Adrenal gland (tissue), 9 donors: ENCODE measurements at regions not wholly inside any gene's neighbourhood (a gene's known extent, or its start where the extent isn't known, plus 50 kb on each side); places are given as distances from the start of the nearest gene placed in this dataset.

Source experiments
- DNase-seq, 7 donors: peaks; one replicate each; pipeline ENCODE4 v3.0.0-alpha.2; 2019 to 2020
- H3K27ac ChIP-seq, 5 donors: fragments of 200-600 bp; sonication (generic) in 4 of 5; 1 replicate in 3 of 5; 2 replicates in 2 of 5; pipeline versions ENCODE4 v1.5.1 to v1.8.0; 2016 to 2020; ENCODE audit warnings: mild to moderate bottlenecking in 1 of 5
- H3K27me3 ChIP-seq: fragments of 200-600 bp; 2 replicates; pipeline ENCODE4 v1.8.0; 2021
- H3K36me3 ChIP-seq, 2 donors: fragments of 200-600 bp; replicated peaks in 1 of 2; 1 replicate in 1 of 2; 2 replicates in 1 of 2; pipeline versions ENCODE4 v1.5.1 to v1.8.0; 2018 to 2022
- H3K4me1 ChIP-seq, 2 donors: fragments of 200-600 bp; replicated peaks in 1 of 2; 1 replicate in 1 of 2; 2 replicates in 1 of 2; pipeline versions ENCODE4 v1.5.1 to v1.8.0; 2018 to 2021
- H3K4me3 ChIP-seq, 4 donors: fragments of 200-600 bp; sonication (generic) in 3 of 4; one replicate each; pipeline ENCODE4 v1.5.1; 2016 to 2018
- H3K9me3 ChIP-seq, 3 donors: fragments of 200-600 bp; sonication (generic) in 1 of 3; replicated peaks in 1 of 3; 1 replicate in 2 of 3; 2 replicates in 1 of 3; pipeline versions ENCODE4 v1.5.1 to v1.8.0; 2016 to 2021
- POLR2A ChIP-seq, 2 donors: fragments of 450-650 bp; IDR thresholded peaks; one replicate each; pipeline ENCODE4 v1.6.1; 2017; ENCODE audit warnings: antibody characterized with exemption in 2 of 2, mild to moderate bottlenecking in 2 of 2, moderate library complexity in 1 of 2
- WGBS, 4 donors: extraction: QIAGEN DNeasy Blood & Tissue Kit in 2 of 4; methylation state at CpG; one replicate each; pipeline versions ENCODE4 v1.1.5 to v1.1.7; 2013 to 2017; 5-methylcytosine and 5-hydroxymethylcytosine counted together
- intact Hi-C, 2 donors: fragments of 100-400 bp; cut with DNase I; formaldehyde crosslinking; loops; one replicate each; pipeline versions ENCODE4 v1.14.1 to v1.15.0; 2022 to 2023
- TF ChIP-seq, protein P1 (sequence below), 6 experiments: fragments of 450-650 bp in 4 of 6; fragments of 200-600 bp in 2 of 6; sonication (generic) in 1 of 6; IDR thresholded peaks; 1 replicate in 5 of 6; 2 replicates in 1 of 6; pipeline versions ENCODE4 v1.5.1 to v1.8.0; 2016 to 2021; ENCODE audit warnings: antibody characterized with exemption in 6 of 6, mild to moderate bottlenecking in 2 of 6, moderate library complexity in 1 of 6
- donor health status: healthy with polysubstance abuse.
- donor health status: Bipolar disorder and iron deficiency.
- donor health status: DM: yes; HTN: yes; CAD: no.
- donor health status: DM: no; HTN: no; CAD: no.
- donor health status: DM: no; HTN: no; CAD: no.

DNA sequence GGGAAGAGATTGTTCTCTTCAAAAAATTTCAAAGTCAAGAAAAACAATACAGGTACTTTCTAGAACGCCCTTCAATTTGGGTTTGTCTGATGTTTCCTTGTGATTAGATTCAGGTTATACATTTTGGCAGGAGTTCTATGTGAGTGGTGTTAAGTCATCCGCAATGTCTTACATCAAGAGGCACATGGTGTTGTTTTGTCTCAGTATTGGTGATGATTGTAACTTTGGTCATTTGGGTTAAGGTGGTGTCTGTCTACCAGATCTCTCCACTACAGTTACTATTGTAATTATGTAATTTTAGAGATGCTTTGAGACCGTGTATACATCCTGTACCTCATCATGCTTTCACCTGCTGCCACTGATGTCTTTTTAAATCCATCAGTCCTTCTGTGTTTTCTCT is 60.3 kb downstream of the TET3 start:
- TF ChIP-seq, protein P1, sequence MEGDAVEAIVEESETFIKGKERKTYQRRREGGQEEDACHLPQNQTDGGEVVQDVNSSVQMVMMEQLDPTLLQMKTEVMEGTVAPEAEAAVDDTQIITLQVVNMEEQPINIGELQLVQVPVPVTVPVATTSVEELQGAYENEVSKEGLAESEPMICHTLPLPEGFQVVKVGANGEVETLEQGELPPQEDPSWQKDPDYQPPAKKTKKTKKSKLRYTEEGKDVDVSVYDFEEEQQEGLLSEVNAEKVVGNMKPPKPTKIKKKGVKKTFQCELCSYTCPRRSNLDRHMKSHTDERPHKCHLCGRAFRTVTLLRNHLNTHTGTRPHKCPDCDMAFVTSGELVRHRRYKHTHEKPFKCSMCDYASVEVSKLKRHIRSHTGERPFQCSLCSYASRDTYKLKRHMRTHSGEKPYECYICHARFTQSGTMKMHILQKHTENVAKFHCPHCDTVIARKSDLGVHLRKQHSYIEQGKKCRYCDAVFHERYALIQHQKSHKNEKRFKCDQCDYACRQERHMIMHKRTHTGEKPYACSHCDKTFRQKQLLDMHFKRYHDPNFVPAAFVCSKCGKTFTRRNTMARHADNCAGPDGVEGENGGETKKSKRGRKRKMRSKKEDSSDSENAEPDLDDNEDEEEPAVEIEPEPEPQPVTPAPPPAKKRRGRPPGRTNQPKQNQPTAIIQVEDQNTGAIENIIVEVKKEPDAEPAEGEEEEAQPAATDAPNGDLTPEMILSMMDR (IDR thresholded peaks at IDR 0.05), result no peak
- no peak for TF ChIP-seq POLR2A (IDR thresholded peaks at IDR 0.05)
- H3K27me3 ChIP-seq, result no peaks in the 10 kb centered on the region
- H3K27ac ChIP-seq, result no peak overlapping the region
- intact Hi-C loops, result no loop called here
- 92 to 97% (median 94%) methylated on average over 3 of the region's 3 CpGs for WGBS, 4 donors
- peaks cover 0 to 15% of the 10 kb centered on the region in 2 donors for H3K36me3 ChIP-seq
- no peak for DNase-seq
- H3K4me1 ChIP-seq, result no peaks in the 10 kb centered on the region
- H3K4me3 ChIP-seq, result no peak overlapping the region
- no peaks in the 10 kb centered on the region for H3K9me3 ChIP-seq

DNA sequence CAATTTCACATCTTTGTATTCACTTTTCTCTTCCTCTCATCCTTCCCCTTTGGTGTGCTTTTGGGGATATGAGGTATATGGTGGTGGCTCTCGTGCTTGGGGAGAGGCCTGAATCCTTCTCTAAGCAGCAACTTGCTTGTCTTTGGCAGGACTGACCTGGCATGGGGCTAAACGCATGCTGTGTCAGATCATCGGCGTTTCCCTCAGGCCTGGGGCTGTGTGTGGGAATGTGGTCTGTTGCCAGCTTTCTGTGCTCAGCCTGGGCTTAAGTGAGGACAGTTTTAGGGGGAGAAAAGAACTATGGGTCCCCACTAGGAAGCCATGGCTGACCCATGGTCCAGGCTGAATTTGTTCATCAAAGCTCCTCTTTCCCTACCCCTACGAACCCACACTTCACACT is 60.7 kb downstream of the TET3 start:
- intact Hi-C loops, result no loop called here
- no peak overlapping the region for H3K27ac ChIP-seq
- DNase-seq, result no peak
- H3K36me3 ChIP-seq, result peaks cover 0 to 15% of the 10 kb centered on the region in 2 donors
- H3K9me3 ChIP-seq, result no peaks in the 10 kb centered on the region
- H3K27me3 ChIP-seq, result no peaks in the 10 kb centered on the region
- WGBS, 4 donors, result 73 to 89% (median 84%) methylated on average over 5 of the region's 5 CpGs
- no peaks in the 10 kb centered on the region for H3K4me1 ChIP-seq
- no peak for TF ChIP-seq POLR2A (IDR thresholded peaks at IDR 0.05)
- TF ChIP-seq, protein P1 (IDR thresholded peaks at IDR 0.05), result no peak
- no peak overlapping the region for H3K4me3 ChIP-seq

DNA sequence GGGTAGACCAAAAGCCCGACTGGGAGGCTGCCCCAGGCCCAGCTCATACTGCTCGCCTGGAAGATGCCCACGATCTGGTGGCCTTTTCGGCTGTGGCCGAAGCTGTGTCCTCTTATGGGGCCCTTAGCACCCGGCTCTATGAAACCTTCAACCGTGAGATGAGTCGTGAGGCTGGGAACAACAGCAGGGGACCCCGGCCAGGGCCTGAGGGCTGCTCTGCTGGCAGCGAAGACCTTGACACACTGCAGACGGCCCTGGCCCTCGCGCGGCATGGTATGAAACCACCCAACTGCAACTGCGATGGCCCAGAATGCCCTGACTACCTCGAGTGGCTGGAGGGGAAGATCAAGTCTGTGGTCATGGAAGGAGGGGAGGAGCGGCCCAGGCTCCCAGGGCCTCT is 61.7 kb downstream of the TET3 start:
- no peak for DNase-seq
- no peak overlapping the region for H3K27ac ChIP-seq
- H3K36me3 ChIP-seq, result peaks cover 0 to 15% of the 10 kb centered on the region in 2 donors
- H3K27me3 ChIP-seq, result no peaks in the 10 kb centered on the region
- no peaks in the 10 kb centered on the region for H3K9me3 ChIP-seq
- TF ChIP-seq POLR2A (IDR thresholded peaks at IDR 0.05), result no peak
- TF ChIP-seq, protein P1 (IDR thresholded peaks at IDR 0.05), result no peak
- WGBS, 4 donors, result 91 to 94% (median 92%) methylated on average over 9 to 17 of the region's 17 CpGs
- H3K4me1 ChIP-seq, result no peaks in the 10 kb centered on the region
- no peak overlapping the region for H3K4me3 ChIP-seq
- intact Hi-C loops, result no loop called here

DNA sequence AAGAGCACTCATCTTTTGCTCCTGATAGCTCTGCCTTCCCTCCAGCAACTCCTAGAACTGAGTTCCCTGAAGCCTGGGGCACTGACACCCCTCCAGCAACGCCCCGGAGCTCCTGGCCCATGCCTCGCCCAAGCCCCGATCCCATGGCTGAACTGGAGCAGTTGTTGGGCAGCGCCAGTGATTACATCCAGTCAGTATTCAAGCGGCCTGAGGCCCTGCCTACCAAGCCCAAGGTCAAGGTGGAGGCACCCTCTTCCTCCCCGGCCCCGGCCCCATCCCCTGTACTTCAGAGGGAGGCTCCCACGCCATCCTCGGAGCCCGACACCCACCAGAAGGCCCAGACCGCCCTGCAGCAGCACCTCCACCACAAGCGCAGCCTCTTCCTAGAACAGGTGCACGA is 62.4 kb downstream of the TET3 start:
- Histone ChIP-seq H3K27ac (no peak overlapping the region), H3K4me1 (no peaks in the 10 kb centered on the region), H3K36me3 (peaks cover 0 to 15% of the 10 kb centered on the region in 2 donors), H3K4me3 (no peak overlapping the region), H3K27me3 (no peaks in the 10 kb centered on the region), H3K9me3 (no peaks in the 10 kb centered on the region)
- WGBS, 4 donors, result 93 to 98% (median 95%) methylated on average over 12 to 14 of the region's 14 CpGs
- DNase-seq, result no peak
- intact Hi-C loops, result no loop called here
- TF ChIP-seq, protein P1 (IDR thresholded peaks at IDR 0.05), result no peak
- TF ChIP-seq POLR2A (IDR thresholded peaks at IDR 0.05), result no peak
